HL-60/S4 treated with retinoic acid at 250 ng/mL for 4 days and 3 days (cell line): ENCODE measurements at regions not wholly inside any gene's neighbourhood (a gene's known extent, or its start where the extent isn't known, plus 50 kb on each side); places are given as distances from the start of the nearest gene placed in this dataset.
"Not testable (repeated sequence)": the region's sequence is repeated elsewhere in the genome, so short reads cannot be mapped to it uniquely, and the experiment has no call there.

Experiments
- in situ Hi-C: fragments of 300-500 bp; cut with MboI; formaldehyde crosslinking; loops from 2 replicates; pipeline ENCODE4 v1.7.0; 2022; ENCODE audit warnings: low sequenced_read_pairs

- in situ Hi-C loops: no loop called here
Observed at GRCh38 chr11:45000918-45001317, 50.2 kb upstream of the TP53I11 start.

GRCh38 chr11:45001466-45002165 lies 50.9 kb upstream of the TP53I11 start:
- in situ Hi-C loops: no loop called here

GRCh38 chr11:45005106-45005505 lies 54.4 kb upstream of the TP53I11 start:
- in situ Hi-C loops: no loop called here

DNA sequence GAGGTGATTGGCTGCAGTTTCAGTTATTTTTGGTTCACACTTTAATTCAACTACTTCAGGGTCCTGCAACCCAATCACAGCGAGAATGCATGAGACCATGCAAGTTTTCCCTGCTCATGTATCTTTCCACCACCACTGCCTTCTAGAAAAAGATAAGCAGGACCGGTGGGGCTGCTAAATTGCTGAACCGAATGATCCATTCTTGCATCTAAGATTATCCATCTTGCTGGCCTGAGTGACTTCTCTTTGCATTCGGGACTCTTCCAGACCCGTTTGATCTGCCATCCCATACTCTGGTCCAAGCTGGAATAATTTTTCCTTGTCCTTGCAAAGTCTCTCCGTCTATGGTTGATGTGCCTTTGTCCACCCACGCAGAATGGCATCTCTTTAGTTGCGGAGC lies 56.3 kb upstream of the TP53I11 start:
- in situ Hi-C loops: no loop called here

DNA sequence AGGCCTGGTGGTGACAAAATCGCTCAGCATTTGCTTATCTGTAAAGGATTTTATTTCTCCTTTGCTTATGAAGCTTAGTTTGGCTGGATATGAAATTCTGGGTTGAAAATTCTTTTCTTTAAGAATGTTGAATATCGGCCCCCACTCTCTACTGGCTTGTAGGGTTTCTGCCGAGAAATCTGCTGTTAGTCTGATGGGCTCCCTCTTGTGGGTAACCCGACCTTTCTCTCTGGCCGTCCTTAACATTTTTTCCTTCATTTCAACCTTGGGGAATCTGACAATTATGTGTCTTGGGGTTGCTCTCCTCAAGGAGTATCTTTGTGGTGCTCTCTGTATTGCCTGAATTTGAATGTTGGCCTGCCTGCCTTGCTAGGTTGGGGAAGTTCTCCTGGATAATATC lies 65.3 kb upstream of the TP53I11 start:
- in situ Hi-C loops: not testable (repeated sequence)

DNA sequence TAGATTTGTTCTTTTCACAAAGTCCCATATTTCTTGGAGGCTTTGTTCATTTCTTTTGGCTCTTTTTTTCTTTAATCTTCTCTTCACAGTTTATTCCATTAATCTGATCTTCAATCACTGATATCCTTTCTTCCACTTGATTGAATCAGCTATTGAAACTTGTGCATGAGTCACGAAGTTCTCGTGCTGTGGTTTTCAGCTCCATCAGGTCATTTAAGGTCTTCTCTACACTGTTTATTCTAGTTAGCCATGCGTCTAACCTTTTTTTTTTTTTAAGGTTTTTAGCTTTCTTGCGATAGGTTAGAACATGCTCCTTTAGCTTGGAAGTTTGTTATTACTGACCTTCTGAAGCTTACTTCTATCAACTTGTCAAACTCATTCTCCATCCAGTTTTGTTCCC lies 65.8 kb upstream of the TP53I11 start:
- in situ Hi-C loops: not testable (repeated sequence)

DNA sequence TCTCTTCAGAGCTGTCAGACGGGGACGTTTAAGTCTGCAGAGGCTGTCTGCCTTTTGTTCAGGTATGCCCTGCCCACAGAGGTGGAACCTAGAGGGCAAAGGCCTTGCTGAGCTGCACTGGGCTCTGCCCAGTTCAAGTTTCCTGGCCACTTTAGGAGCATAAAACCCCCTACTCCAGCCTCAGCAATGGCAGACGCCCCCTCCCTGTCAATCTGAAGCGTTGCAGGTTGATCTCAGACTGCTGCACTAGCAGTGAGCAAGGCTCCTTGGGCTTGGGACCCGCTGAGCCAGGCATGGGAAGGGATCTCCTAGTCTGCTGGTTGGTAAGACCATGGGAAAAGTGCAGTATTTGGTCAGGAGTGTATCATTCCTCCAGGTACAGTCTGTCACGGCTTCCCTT lies 66.6 kb upstream of the TP53I11 start:
- in situ Hi-C loops: no loop called here

DNA sequence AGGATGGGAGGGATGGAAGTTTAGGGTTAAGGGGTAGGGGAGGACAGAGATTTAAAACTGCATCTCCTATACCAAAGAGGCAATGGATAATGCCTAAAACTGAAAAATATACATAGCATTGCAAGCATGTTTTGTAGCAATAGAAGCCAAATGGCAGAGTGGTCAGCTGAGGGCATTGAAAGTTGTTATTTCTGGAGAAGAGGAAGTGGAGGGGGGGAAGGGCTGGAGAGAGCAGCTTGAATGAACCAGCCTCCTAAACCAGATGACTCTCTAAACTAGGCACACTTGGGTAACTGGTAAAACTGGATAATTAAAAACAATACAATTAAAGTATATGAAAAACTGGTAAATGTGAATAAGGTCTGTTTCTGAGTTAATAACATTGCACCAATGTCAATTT lies 70.3 kb upstream of the TP53I11 start:
- in situ Hi-C loops: no loop called here

GRCh38 chr11:45021692-45022141 lies 71.0 kb upstream of the TP53I11 start:
- in situ Hi-C loops: no loop called here

DNA sequence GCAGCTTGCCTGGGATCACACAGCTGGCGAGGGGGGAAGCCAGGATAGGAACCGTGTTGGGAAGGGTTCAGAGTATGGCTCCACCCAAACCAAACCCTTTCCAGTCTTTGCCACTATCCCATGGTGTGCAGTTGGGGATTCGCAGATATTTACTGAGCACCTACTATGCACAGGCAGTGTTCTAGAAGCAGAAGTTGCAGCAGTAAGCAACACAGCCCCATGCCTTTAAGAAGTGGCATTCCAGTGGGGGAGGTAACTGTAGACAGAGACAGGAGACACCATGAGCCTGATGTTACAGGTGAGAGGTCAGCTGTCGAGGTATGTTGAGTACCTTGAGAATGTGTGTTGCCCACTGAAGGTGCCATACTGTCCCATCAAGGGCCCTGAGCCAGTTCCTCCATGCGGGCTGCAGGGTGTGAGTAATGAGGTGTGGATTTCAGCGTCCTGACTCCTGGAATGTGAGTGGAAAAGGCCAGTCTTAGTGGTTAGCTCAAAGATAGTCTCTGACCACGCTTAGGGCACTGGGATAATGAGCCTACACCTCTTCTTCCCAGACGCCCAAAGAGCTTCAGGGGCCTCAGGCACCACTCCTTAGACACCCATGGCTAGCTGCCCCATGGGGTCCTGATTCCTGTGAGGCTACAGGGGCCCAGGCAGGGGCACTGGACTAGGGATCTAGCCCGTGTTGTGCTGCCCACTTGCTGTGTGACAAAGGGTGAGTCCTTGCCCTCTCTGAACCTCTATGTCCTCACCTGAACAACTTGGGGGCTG lies 71.8 kb upstream of the TP53I11 start:
- in situ Hi-C loops: no loop called here

DNA sequence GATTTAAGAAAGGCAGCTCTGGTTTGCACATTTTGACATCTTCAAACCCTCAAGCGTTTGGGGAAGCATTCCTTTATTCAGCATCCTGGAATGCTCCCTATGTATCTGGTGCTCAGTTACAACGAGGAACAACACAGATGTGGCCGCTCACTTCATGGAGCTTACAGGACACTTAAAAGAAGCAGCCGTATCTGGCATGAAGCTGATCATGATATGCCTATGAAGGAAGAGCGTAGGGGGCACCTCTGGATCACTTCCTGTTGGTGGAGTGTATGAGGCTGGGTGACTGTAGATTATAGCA lies 72.3 kb upstream of the TP53I11 start:
- in situ Hi-C loops: no loop called here

GRCh38 chr11:45024316-45024715 lies 73.6 kb upstream of the TP53I11 start:
- in situ Hi-C loops: no loop called here

- in situ Hi-C loops: no loop called here
Observed at GRCh38 chr11:45024846-45025588, 74.3 kb upstream of the TP53I11 start.

DNA sequence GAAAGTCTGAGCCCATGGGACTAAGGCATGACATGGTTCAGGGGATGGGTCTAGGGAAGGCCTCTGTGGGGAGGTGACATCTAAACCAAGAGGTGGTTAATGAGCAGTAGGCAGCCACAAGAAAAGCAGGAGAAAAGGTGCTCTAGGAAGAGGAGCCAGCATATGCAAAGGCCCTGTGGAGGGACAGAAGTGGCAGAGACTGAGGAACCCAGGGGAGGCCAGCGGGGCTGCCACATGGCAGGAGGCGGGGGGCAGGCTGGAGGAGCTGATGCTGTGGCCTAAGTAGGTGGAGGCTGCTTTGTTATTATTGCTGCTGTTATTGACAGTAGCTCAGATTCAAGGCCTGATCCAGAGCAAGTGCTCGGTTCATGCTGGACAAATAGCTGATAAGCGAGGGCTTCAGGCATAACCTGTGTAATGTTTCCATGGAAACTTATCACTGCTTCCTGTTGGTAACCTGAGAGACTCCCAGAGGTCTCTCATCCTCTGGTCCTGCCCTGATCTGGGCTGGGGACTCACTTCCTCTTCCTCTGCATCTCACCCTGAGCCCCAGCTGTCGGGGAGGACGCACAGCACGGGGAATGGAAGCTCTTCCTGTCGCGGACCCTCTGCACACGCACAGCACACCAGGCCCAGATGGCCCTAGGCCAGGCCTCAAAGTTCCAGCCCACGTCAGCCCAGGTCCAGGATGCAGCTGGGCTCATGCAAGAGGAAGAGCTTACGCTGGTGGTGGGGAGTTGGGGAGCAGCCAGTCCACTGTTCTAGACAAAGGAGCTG lies 75.2 kb upstream of the TP53I11 start:
- in situ Hi-C loops: no loop called here

GRCh38 chr11:45026835-45027234 lies 76.2 kb upstream of the TP53I11 start:
- in situ Hi-C loops: no loop called here

DNA sequence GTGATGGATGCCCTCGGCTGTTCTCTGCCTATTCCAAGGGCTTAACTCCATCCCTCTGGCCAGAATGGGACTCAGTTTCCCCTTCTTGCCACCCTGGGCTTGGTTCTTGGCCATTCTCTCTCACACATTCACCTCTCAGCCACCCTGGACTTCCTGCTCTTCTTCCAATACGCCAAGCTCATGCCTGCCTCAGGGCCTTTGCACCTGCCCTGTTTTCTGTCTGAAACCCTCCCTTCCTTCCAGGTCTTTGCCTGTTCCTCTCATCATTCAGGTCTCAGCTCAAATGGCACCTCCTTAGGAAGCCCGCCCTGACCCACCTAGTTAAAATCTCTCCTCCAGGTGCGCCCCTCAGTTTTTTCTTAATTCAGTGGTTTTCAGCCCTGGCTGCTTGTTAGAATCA lies 76.6 kb upstream of the TP53I11 start:
- in situ Hi-C loops: no loop called here

- in situ Hi-C loops: no loop called here
Observed at GRCh38 chr11:45028911-45029682, 78.4 kb upstream of the TP53I11 start.

GRCh38 chr11:45030778-45031177 lies 80.1 kb upstream of the TP53I11 start:
- in situ Hi-C loops: no loop called here

- in situ Hi-C loops: no loop called here
Observed at GRCh38 chr11:45031912-45032519, 81.3 kb upstream of the TP53I11 start.

GRCh38 chr11:45035413-45035812 lies 84.7 kb upstream of the TP53I11 start:
- in situ Hi-C loops: no loop called here
